ENCODE measurements at regions not wholly inside any gene's neighbourhood (a gene's known extent, or its start where the extent isn't known, plus 50 kb on each side); places are given as distances from the start of the nearest gene placed in this dataset.

DNA sequence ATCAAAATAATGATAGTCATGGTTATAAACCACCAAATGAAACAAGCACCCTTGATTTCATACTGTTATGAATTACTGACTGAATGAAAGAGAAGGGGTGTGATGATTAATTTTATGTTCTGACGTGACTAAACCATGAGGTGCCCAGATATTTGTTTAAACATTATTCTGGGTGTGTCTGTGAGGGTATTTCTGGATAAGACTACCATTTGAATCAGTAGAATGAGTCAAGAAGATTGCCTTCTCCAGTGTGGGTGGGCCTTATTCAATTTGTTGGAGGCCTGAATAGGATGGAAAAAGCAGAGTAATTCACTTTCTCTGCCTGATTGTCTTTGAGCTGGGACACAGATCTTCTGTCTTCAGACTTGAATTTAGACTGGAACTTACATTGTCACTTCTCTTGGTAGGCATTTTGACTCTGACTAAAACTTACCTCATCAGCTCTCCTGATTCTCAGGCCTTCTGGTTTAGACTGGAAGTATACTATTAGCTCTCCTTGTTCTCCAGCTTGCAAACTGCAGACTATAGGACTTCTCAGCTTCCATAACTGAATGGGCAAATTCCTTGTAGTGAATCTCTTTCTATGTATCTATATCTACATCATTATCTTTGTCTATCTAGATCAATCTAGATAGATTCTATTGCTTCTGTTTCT, 321.9 kb upstream of the TARS1 start:
- WGBS, result 73% methylated on average over 1 of the region's 1 CpG
- no peak overlapping the region for H3K9ac ChIP-seq (ENCODE audit: low read depth in 1 of 2, low read length in 2 of 2)
- TF ChIP-seq FOXA1 (IDR thresholded peaks at IDR 0.05) (no peak), SP1 (IDR thresholded peaks at IDR 0.05) (no peak), FOXA2 (IDR thresholded peaks at IDR 0.05) (no peak)
- H3K4me1 ChIP-seq (ENCODE audit: control insufficient read depth in 4 of 4, insufficient read depth in 4 of 4, low read length in 3 of 4), result no peaks in the 10 kb centered on the region
- DNase-seq (ENCODE audit: low spot score), result no peak
- H3K4me3 ChIP-seq (ENCODE audit: low read depth in 1 of 3, low read length in 3 of 3), result no peak overlapping the region
- H3K27ac ChIP-seq (ENCODE audit: low read depth in 1 of 2, low read length in 2 of 2), result no peak overlapping the region
- no peaks in the 10 kb centered on the region for H3K9me3 ChIP-seq (ENCODE audit: control insufficient read depth in 4 of 4, low read length in 3 of 4)
- no peaks in the 10 kb centered on the region for H3K36me3 ChIP-seq (ENCODE audit: control insufficient read depth in 4 of 4, insufficient read depth in 3 of 4, low read depth in 1 of 4, low read length in 3 of 4)
- no peaks in the 10 kb centered on the region for H3K27me3 ChIP-seq (ENCODE audit: control insufficient read depth in 4 of 4, insufficient read depth in 4 of 4, low read length in 3 of 4)

DNA sequence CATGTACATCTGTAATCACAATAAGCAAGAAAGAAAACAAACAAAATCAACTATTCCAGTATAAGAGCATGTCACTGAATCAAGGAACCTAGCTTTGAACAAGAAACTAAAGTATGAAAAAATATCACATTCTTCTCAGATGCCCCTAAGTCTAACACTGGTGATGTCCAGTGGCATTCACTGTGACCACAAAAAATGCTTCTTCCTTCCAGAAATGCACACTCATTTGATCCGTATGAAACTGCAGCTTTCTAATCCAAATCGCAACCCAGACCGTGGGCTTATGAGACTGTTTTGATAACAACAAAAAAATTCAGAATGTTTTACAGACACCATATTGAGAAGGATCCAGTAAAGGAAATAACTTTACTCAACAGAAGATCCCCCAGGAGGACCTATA, 320.1 kb upstream of the TARS1 start:
- Histone ChIP-seq H3K27me3 (ENCODE audit: control insufficient read depth in 4 of 4, insufficient read depth in 4 of 4, low read length in 3 of 4) (no peaks in the 10 kb centered on the region), H3K27ac (ENCODE audit: low read depth in 1 of 2, low read length in 2 of 2) (no peak overlapping the region), H3K9ac (ENCODE audit: low read depth in 1 of 2, low read length in 2 of 2) (no peak overlapping the region), H3K36me3 (ENCODE audit: control insufficient read depth in 4 of 4, insufficient read depth in 3 of 4, low read depth in 1 of 4, low read length in 3 of 4) (no peaks in the 10 kb centered on the region), H3K4me1 (ENCODE audit: control insufficient read depth in 4 of 4, insufficient read depth in 4 of 4, low read length in 3 of 4) (no peaks in the 10 kb centered on the region), H3K9me3 (ENCODE audit: control insufficient read depth in 4 of 4, low read length in 3 of 4) (no peaks in the 10 kb centered on the region), H3K4me3 (ENCODE audit: low read depth in 1 of 3, low read length in 3 of 3) (no peak overlapping the region)
- DNase-seq (ENCODE audit: low spot score), result no peak
- WGBS, result 90% methylated on average over 3 of the region's 3 CpGs
- TF ChIP-seq HNF4G (IDR thresholded peaks at IDR 0.05), result no peak
- no peak for TF ChIP-seq HNF4A (conservative IDR thresholded peaks at IDR 0.05)
- TF ChIP-seq, protein P1, sequence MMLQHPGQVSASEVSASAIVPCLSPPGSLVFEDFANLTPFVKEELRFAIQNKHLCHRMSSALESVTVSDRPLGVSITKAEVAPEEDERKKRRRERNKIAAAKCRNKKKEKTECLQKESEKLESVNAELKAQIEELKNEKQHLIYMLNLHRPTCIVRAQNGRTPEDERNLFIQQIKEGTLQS (IDR thresholded peaks at IDR 0.05), result no peak
- TF ChIP-seq, protein P2, sequence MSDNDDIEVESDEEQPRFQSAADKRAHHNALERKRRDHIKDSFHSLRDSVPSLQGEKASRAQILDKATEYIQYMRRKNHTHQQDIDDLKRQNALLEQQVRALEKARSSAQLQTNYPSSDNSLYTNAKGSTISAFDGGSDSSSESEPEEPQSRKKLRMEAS (IDR thresholded peaks at IDR 0.05), result no peak
- TF ChIP-seq, protein P3, sequence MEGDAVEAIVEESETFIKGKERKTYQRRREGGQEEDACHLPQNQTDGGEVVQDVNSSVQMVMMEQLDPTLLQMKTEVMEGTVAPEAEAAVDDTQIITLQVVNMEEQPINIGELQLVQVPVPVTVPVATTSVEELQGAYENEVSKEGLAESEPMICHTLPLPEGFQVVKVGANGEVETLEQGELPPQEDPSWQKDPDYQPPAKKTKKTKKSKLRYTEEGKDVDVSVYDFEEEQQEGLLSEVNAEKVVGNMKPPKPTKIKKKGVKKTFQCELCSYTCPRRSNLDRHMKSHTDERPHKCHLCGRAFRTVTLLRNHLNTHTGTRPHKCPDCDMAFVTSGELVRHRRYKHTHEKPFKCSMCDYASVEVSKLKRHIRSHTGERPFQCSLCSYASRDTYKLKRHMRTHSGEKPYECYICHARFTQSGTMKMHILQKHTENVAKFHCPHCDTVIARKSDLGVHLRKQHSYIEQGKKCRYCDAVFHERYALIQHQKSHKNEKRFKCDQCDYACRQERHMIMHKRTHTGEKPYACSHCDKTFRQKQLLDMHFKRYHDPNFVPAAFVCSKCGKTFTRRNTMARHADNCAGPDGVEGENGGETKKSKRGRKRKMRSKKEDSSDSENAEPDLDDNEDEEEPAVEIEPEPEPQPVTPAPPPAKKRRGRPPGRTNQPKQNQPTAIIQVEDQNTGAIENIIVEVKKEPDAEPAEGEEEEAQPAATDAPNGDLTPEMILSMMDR (IDR thresholded peaks at IDR 0.05; ENCODE audit: low read depth, low read length, missing input control), result no peak
- TF ChIP-seq, protein P4, sequence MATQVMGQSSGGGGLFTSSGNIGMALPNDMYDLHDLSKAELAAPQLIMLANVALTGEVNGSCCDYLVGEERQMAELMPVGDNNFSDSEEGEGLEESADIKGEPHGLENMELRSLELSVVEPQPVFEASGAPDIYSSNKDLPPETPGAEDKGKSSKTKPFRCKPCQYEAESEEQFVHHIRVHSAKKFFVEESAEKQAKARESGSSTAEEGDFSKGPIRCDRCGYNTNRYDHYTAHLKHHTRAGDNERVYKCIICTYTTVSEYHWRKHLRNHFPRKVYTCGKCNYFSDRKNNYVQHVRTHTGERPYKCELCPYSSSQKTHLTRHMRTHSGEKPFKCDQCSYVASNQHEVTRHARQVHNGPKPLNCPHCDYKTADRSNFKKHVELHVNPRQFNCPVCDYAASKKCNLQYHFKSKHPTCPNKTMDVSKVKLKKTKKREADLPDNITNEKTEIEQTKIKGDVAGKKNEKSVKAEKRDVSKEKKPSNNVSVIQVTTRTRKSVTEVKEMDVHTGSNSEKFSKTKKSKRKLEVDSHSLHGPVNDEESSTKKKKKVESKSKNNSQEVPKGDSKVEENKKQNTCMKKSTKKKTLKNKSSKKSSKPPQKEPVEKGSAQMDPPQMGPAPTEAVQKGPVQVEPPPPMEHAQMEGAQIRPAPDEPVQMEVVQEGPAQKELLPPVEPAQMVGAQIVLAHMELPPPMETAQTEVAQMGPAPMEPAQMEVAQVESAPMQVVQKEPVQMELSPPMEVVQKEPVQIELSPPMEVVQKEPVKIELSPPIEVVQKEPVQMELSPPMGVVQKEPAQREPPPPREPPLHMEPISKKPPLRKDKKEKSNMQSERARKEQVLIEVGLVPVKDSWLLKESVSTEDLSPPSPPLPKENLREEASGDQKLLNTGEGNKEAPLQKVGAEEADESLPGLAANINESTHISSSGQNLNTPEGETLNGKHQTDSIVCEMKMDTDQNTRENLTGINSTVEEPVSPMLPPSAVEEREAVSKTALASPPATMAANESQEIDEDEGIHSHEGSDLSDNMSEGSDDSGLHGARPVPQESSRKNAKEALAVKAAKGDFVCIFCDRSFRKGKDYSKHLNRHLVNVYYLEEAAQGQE (IDR thresholded peaks at IDR 0.05), result no peak
- TF ChIP-seq JUND (IDR thresholded peaks at IDR 0.05), result no peak
- no peak for TF ChIP-seq FOXA1 (IDR thresholded peaks at IDR 0.05)
- TF ChIP-seq GABPA (IDR thresholded peaks at IDR 0.05 in 1 of 2, conservative IDR thresholded peaks at IDR 0.05 in 1 of 2), result no peak
- no peak for TF ChIP-seq RXRA (IDR thresholded peaks at IDR 0.05)
- no peak for TF ChIP-seq YY1 (IDR thresholded peaks at IDR 0.05)
- TF ChIP-seq, protein P5, sequence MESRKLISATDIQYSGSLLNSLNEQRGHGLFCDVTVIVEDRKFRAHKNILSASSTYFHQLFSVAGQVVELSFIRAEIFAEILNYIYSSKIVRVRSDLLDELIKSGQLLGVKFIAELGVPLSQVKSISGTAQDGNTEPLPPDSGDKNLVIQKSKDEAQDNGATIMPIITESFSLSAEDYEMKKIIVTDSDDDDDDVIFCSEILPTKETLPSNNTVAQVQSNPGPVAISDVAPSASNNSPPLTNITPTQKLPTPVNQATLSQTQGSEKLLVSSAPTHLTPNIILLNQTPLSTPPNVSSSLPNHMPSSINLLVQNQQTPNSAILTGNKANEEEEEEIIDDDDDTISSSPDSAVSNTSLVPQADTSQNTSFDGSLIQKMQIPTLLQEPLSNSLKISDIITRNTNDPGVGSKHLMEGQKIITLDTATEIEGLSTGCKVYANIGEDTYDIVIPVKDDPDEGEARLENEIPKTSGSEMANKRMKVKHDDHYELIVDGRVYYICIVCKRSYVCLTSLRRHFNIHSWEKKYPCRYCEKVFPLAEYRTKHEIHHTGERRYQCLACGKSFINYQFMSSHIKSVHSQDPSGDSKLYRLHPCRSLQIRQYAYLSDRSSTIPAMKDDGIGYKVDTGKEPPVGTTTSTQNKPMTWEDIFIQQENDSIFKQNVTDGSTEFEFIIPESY (IDR thresholded peaks at IDR 0.05), result no peak
- no peak for TF ChIP-seq FOXA2 (IDR thresholded peaks at IDR 0.05)
- no peak for TF ChIP-seq TAF1 (conservative IDR thresholded peaks at IDR 0.05)
- no peak for TF ChIP-seq NR2F2 (IDR thresholded peaks at IDR 0.05)
